Stimulated activated CD4-positive, alpha-beta T cell treated with anti-CD3 and anti-CD28 coated beads, Interleukin-12 subunit alpha, Interleukin-12 subunit beta, amount 100 ng/mL, for 4 hours (primary cell): ENCODE measurements at regions not wholly inside any gene's neighbourhood (a gene's known extent, or its start where the extent isn't known, plus 50 kb on each side); places are given as distances from the start of the nearest gene placed in this dataset.
"Not testable (repeated sequence)": the region's sequence is repeated elsewhere in the genome, so short reads cannot be mapped to it uniquely, and the experiment has no call there.

Source experiments
- DNase-seq: peaks from one replicate; pipeline ENCODE4 v3.0.0-alpha.2; 2020

DNA sequence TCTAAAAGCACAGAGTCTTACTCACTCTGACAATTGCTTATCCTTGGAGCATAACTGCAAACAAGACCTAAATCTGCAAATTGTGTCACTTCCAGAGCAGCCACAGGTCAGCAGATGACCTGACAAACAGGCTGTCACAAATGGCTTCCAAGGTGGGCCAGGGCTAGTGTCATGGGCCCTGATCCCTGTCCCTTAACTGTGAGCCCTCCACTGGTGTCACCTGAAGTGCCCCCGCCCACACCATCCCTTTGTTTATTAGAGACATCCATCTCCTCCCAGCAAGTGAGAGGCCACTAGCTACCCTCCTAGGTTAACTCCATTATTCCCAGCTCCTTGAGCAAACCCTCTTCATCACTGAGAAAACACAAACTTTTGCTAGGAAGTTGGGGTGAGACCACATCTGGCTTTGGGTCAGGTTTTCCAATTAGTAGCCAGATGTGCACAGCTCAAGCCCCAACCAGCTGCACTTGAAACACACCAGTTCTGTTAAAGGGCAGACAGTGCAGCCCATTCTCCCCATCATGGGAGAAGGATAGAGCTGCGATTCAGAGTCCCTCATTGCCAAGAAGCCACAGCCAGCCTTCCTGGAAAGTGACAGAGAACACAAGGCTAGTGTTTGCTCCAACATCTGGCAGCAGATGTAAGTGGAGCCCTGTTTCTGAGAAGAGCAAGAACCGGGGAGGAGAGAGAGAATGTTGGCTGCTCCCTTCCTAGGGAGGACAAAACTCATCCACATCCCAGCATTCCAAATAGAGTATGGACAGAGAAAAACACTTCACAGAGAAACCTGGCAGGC, 75.7 kb upstream of the NANOS1 start:
- no peak for DNase-seq

DNA sequence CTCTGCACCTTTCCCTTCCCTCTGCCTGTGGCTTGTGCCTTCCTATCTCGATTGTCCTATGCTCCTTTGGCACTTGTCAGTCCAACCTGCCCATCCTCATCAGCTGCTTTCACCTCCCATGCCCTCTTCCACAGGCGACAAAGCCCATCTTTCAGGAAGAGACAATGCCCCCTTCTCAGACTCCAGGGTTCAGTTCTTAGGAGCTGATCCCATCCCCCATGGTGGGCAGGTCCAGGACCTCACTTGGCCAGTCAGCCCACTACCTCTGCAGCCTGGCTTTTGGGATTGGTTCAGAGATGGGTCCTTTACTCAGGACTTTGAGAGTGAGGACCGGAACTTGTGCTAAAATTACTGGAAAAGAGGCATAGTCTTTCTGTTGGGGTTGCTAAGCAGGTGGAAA, 74.0 kb upstream of the NANOS1 start:
- DNase-seq: no peak

GRCh38 chr10:118955951-118956801, 73.3 kb upstream of the NANOS1 start:
- DNase-seq: no peak

DNA sequence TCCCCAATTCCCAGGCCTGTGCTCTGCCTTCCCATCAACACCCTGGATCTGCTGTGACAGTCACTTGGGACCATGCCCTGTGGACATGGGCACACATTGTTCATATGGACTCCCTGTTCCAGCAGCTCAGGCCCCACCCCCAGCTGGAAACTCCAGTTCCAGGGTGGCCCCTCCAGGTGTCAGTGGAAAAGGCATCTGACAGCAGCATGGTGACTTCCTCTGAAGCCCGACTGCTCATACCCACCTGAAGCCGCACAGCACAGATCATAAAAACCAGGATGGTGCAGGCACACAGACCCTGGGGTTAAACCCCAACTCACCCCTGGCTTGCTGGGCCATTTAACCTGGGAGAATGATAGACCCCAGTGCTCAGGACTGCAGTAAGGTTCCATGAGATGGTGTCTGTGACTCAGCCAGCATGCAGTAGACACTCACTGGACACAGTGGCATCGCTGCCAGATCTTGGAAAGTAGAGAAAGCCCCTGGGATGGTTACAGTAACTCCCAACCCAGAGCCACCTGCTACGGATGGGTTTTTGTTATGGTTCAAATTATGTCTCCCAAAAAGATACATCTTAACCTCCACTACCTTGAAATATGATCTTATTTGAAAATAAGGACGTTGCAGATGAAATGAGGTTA, 72.6 kb upstream of the NANOS1 start:
- no peak for DNase-seq

GRCh38 chr10:118957443-118957825, 72.1 kb upstream of the NANOS1 start:
- DNase-seq: no peak

- DNase-seq: no peak
Observed at GRCh38 chr10:118957966-118958365, 71.5 kb upstream of the NANOS1 start.

- DNase-seq: no peak
Observed at GRCh38 chr10:118958559-118958958, 71.0 kb upstream of the NANOS1 start.

GRCh38 chr10:118958984-118959925, 70.3 kb upstream of the NANOS1 start:
- DNase-seq: no peak

DNA sequence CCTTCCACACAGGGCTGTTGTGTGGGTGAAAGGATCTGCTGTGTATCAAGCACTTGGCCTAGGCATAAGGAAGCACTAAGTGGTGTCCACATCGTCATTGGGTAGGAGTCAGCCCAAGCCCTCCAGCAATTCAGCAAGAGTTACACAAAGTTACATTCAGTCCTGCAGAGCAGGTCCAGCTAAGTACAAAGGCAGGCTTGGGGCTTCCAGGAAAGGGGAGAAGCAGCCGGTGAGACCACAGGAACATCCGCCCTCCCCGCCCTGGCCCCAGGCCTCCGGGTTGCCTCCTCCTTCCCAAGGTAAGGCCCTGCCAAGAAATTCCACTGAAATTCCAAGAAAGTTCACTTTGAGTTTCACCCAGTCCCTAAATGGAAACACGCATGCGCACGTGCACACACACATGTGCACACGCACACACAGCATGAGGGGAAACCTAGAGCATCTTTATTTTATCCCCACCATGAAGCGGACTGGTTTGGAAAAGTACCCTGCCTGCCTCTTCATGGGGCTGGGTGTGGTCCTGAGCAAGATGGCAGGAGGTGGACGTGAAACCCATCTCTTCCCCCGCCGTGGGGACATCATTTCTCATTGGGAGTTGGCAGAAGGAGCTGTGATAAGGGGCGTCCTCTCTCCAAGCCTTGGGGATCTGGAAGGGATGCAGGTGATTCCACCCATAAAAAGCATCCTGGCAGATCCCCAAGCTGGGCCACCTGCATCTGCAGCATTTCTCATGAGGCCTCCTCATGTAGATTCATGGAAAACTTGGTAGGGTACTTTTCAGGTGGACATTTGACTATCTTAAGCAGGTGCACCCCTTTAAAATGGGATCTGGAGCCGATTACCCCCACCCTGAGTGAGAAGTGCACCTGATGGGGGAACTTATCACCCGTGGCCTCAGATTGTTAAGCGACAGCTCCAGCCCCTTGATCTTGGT, 69.1 kb upstream of the NANOS1 start:
- no peak for DNase-seq

- no peak for DNase-seq
Observed at GRCh38 chr10:118961436-118961835, 68.1 kb upstream of the NANOS1 start.

DNA sequence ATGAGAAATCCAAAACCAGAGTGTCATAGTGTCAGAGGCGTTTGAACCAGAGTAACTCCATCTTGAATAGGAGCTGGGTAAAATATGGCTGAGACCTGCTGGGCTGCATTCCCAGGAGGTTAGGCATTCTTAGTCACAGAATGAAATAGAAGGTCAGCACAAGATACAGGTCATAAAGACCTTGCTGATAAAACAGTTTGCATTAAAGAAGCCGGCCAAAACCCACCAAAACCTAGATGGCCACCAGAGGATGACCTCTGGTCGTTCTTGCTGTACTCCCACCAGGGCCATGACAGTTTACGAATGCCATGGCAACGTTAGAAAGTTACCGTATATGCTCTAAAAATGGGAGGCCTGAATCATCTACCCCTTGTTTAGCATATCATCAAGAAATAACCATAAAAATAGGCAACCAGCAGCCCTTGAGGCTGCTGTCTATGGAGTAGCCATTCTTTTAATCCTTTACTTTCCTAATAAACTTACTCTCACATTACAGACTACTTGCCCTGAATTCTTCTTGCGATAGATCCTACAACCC, 67.1 kb upstream of the NANOS1 start:
- DNase-seq: not testable (repeated sequence)

- DNase-seq: no peak
Observed at GRCh38 chr10:118963341-118963740, 66.2 kb upstream of the NANOS1 start.

DNA sequence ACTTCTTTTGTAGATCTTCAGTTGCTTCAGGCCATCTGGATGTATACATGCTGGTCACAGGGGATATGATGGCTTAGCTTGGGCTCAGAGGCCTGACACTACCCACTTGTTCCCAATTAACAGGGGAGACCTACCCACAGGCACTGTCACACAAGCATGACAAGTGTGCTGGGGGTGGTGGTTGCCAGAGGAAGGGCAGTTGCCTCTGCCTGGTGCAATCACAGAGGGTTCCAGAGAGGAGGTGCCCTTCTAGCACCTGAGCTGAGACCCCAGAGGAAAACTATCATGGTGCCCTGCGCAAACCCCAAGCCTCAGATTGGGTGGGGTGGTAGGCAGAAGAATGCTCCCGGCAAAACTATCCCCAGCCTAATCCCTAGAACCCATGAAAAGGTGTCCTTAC, 65.6 kb upstream of the NANOS1 start:
- no peak for DNase-seq

- DNase-seq: not testable (repeated sequence)
Observed at GRCh38 chr10:118964476-118964875, 65.0 kb upstream of the NANOS1 start.

- DNase-seq: no peak
Observed at GRCh38 chr10:118965096-118965495, 64.4 kb upstream of the NANOS1 start.

DNA sequence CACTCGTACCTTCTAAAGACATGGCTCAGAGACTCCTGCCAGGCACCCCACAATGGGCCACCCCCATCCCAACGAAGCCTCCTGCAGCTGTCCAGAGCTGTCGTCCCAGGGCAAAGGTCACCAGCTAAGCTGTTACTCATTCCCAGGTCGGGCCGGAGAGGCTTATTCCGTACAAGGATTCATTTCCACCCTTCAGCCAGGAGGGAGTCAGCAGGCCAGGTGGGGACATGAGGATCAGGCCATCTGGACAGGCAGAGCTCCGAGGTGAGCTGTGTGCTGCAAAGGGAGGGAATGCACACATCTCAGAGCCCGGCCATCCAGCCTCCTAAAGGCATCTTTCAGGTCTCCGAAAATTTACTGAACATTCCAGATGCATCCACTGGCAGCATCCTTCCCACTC, 63.9 kb upstream of the NANOS1 start:
- no peak for DNase-seq

DNA sequence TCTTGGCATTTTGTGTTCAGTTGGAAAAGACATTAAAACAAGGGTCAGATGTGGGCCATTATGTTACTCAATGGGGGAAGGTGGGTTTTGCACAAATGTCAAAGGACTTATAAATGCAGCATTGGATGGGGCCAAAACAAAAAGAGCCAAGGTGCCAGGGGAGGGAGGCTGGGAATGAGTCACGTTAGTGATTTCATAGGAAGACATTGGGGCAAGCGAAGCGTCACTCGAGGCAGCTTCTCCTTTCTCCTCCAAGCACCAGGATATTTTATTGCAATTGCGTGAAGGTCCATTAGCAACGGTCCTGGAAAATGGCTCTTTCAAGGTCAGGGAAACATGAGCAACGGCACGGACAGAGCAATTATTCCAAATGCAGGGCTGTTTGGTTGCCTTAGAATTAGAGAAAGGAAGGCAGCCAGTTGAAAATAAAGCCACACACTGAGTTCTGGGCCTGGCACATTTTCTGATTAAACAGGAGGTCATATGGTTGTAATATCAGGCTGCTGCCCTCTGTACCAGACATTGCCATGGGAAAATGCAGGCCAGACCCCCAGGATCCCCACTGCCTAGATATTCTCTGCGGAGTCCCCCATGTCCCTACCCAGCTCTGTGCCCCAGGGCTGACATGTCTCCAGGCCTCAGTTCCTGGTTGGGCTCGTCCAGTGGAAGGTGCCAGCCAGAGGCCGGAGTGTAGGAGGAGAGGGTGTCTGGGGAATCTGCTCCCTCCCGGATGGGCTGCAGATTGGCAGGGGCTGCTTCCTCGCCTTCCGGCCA, 63.3 kb upstream of the NANOS1 start:
- no peak for DNase-seq

- DNase-seq: no peak
Observed at GRCh38 chr10:118966850-118967125, 62.7 kb upstream of the NANOS1 start.

GRCh38 chr10:118967160-118967559, 62.4 kb upstream of the NANOS1 start:
- DNase-seq: no peak

- no peak for DNase-seq
Observed at GRCh38 chr10:118968060-118968459, 61.5 kb upstream of the NANOS1 start.

DNA sequence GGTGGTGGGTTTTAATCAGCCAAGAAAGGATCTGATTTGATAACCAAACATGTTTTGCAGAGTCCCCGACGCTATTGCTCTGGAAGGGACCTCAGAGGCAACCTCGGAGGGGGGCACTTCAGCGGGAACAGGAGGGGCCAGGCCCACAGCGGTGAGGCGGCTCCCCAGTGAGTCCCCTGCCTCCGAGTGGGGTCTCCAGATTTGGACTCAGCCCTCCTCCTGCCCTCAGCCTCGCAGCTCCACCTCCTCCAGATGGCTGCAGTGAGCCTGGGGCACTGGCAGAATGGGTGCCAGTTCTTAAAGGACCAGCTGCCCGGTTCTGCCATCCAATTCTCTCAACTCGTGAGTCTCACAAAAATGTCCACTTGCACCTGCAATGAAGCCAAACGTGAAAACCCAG, 61.0 kb upstream of the NANOS1 start:
- no peak for DNase-seq
